Bronchial epithelial cell (primary cell): ENCODE measurements at regions not wholly inside any gene's neighbourhood (a gene's known extent, or its start where the extent isn't known, plus 50 kb on each side); places are given as distances from the start of the nearest gene placed in this dataset.

ENCODE experiments used
- DNase-seq: peaks from one replicate; pipeline ENCODE4 v3.0.0-alpha.2; 2010; ENCODE audit warnings: low read depth
- FAIRE-seq: peaks from 2 replicates; lab custom pipeline; 2011; peaks lifted over from hg19 to GRCh38; lab: Jason Lieb, UNC
- H3K27me3 ChIP-seq: 2 replicates; pipeline ENCODE4 v1.5.1; 2011; ENCODE audit warnings: low read length; ENCODE audit not compliant: control insufficient read depth, insufficient read depth
- H3K36me3 ChIP-seq: 2 replicates; pipeline ENCODE4 v1.5.1; 2011; ENCODE audit warnings: low read length; ENCODE audit not compliant: control insufficient read depth, insufficient read depth
- H3K4me3 ChIP-seq: 2 replicates; pipeline ENCODE4 v1.5.1; 2011; ENCODE audit warnings: mild to moderate bottlenecking, low read depth, low read length, control low read depth
- CTCF ChIP-seq: IDR thresholded peaks from 2 replicates; pipeline ENCODE4 v1.5.1; 2011; ENCODE audit warnings: mild to moderate bottlenecking, moderate library complexity, low read length, control low read depth, inconsistent platforms; ENCODE audit not compliant: insufficient read depth, severe bottlenecking

- FAIRE-seq (peak; percentile 13), DNase-seq (no peak)
- no peak overlapping the region for H3K4me3 ChIP-seq
- no peaks in the 10 kb centered on the region for H3K27me3 ChIP-seq
- H3K36me3 ChIP-seq: no peaks in the 10 kb centered on the region
- no peak for TF ChIP-seq CTCF
Measured at GRCh38 chr20:39886650-39887190, 802.3 kb downstream of the MAFB start.

- DNase-seq (peak; percentile 77), FAIRE-seq (no peak)
- Histone ChIP-seq H3K4me3 (no peak overlapping the region), H3K36me3 (no peaks in the 10 kb centered on the region), H3K27me3 (no peaks in the 10 kb centered on the region)
- TF ChIP-seq CTCF: peak; percentile 72
Measured at GRCh38 chr20:39885975-39886649, 802.9 kb downstream of the MAFB start.

GRCh38 chr20:39882806-39883205 is 806.2 kb downstream of the MAFB start:
- H3K4me3 ChIP-seq: no peak overlapping the region
- TF ChIP-seq CTCF: no peak
- no peak for FAIRE-seq
- H3K36me3 ChIP-seq: no peaks in the 10 kb centered on the region
- DNase-seq: no peak
- H3K27me3 ChIP-seq: no peaks in the 10 kb centered on the region

GRCh38 chr20:39880890-39881289 is 808.1 kb downstream of the MAFB start:
- TF ChIP-seq CTCF: peak; percentile 56
- FAIRE-seq (peak; percentile 90), DNase-seq (peak; percentile 87)
- H3K36me3 ChIP-seq: no peaks in the 10 kb centered on the region
- H3K4me3 ChIP-seq: no peak overlapping the region
- H3K27me3 ChIP-seq: no peaks in the 10 kb centered on the region

- no peak for FAIRE-seq
- TF ChIP-seq CTCF: no peak
- H3K36me3 ChIP-seq: no peaks in the 10 kb centered on the region
- H3K4me3 ChIP-seq: no peak overlapping the region
- no peaks in the 10 kb centered on the region for H3K27me3 ChIP-seq
- DNase-seq: peak; percentile 59
Measured at GRCh38 chr20:39879296-39879695, 809.7 kb downstream of the MAFB start.

- Histone ChIP-seq H3K4me3 (no peak overlapping the region), H3K36me3 (no peaks in the 10 kb centered on the region), H3K27me3 (no peaks in the 10 kb centered on the region)
- no peak for TF ChIP-seq CTCF
- FAIRE-seq (no peak), DNase-seq (peak; percentile 98)
Measured at GRCh38 chr20:39878809-39879208, 810.2 kb downstream of the MAFB start.
